ENCODE measurements at regions not wholly inside any gene's neighbourhood (a gene's known extent, or its start where the extent isn't known, plus 50 kb on each side); places are given as distances from the start of the nearest gene placed in this dataset.
"Not testable (repeated sequence)": the region's sequence is repeated elsewhere in the genome, so short reads cannot be mapped to it uniquely, and the experiment has no call there.

- DNase-seq (ENCODE audit: low read depth, low spot score): no peak
Observed at GRCh38 chr22:48718818-48719500, 1108.7 kb downstream of the BRD1 start.

DNA sequence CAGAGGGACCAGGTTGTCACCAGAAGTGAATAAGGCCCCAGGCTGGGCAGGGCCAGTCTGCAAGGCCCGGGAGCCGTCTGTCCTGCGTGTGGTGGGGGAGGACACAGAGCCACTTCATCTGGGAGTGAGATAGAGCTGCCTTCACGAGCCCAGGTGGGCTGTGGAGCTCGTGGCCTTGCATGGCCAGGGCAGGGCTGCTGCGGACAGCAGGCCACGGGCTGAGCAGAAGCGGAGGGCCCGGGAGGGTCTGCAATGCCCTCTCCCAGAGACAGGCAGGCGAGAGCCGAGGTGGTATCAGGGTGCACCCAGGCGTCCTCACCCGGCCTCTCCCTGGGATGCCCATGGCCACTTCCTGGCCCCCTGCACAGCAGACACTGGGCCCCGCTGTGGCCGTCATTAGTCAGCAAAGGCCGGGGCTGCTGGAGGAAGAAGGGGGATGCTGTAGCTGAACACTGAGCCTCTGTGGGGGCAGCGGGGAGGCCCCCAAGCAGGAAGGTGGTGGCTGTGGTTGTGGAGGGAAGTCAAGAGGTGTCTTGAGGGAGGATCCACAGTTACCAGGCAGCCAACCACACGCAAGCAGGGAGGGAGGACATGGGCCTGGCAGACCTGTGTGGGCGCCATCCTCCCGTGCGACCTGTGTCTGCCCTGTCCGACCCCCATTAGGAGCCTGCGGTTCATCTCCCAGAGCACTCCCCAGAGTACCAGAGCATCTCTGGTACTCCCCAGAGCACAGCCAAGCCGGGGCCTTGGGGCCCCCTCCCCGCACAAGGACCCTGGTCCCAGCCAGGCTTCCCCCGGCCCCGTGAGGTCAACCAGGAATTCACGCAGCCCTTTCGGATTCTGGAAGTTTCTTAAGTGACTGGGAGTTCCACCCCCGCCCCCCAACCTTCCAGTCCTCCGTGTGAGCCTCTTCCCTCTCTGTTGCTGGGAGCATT is 1109.5 kb downstream of the BRD1 start:
- DNase-seq (ENCODE audit: low read depth, low spot score): no peak

GRCh38 chr22:48717076-48717810 is 1110.4 kb downstream of the BRD1 start:
- DNase-seq (ENCODE audit: low read depth, low spot score): no peak

- not testable (repeated sequence) for DNase-seq (ENCODE audit: low read depth, low spot score)
Observed at GRCh38 chr22:48716154-48716553, 1111.5 kb downstream of the BRD1 start.

- DNase-seq (ENCODE audit: low read depth, low spot score): no peak
Observed at GRCh38 chr22:48715511-48715910, 1112.2 kb downstream of the BRD1 start.

GRCh38 chr22:48714231-48714630 is 1113.4 kb downstream of the BRD1 start:
- no peak for DNase-seq (ENCODE audit: low read depth, low spot score)

DNA sequence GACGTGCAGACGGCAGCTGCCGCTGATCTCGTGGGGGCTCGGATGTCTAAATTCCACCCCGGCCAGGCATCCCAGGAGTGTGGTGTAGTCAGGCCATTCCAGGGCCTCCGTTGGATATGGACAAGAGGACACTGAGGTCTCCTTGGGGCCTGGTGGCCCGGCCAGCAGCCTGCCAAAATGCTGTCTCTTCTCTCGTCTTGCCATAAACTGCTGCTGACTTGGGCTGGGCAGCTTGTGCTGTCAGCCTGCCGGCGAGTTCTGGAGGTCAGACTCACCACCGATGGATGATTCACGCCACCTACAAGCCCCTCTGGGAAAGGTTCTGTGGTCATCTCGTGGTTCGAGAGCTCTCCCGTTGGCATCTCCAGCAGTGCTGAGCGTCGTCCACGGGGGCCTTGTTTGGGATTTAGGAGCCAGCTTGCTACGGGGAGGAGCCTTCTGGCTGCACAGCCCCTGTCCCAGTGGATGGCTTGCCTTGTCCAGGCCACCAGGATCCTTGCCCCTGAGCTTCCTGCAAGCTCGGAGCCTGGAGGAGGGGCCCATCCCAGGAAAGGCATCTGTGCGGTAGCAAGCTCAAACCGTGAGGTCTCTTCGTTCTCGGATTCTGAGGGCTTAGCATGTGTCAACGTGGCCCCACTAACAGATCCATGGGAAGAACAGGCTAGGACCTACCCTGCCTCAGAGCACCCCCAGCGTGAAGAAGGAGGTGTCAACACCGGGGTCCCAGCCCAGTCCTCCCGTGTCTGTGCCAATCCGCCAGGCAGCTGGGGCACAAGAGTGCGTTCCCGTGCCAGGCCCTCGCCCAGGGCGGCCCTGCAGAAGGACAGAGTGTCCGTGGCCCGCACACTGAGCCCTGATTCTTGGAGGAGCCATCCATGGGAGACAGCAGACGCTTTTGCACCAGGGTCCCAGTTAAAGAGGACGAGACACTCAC is 1114.1 kb downstream of the BRD1 start:
- DNase-seq (ENCODE audit: low read depth, low spot score): no peak

- no peak for DNase-seq (ENCODE audit: low read depth, low spot score)
Observed at GRCh38 chr22:48712558-48713271, 1115.0 kb downstream of the BRD1 start.

DNA sequence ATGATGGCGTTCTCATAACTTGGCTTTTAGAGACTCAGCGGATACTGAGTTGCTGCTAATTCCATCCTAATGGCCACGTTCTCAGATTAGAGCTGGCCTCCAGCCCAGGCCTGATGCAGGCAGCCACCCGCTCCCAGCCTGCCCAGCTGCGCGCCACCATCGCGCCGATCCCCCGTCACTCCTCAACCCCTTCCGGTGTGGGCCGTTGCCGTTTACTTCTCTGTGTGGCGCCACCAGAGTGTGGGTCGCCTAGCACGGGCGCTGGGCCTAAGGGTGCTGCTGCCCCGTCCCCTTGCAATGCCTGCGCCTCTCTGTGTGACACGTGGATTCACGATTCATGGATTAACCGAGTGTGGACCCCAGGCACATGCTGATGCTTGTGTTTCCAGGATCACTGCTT is 1116.0 kb downstream of the BRD1 start:
- no peak for DNase-seq (ENCODE audit: low read depth, low spot score)

- DNase-seq (ENCODE audit: low read depth, low spot score): no peak
Observed at GRCh38 chr22:48711031-48711431, 1116.6 kb downstream of the BRD1 start.

GRCh38 chr22:48710410-48710809 is 1117.3 kb downstream of the BRD1 start:
- no peak for DNase-seq (ENCODE audit: low read depth, low spot score)

GRCh38 chr22:48709976-48710375 is 1117.7 kb downstream of the BRD1 start:
- DNase-seq (ENCODE audit: low read depth, low spot score): no peak

- no peak for DNase-seq (ENCODE audit: low read depth, low spot score)
Observed at GRCh38 chr22:48709453-48709852, 1118.2 kb downstream of the BRD1 start.

GRCh38 chr22:48708558-48709245 is 1119.0 kb downstream of the BRD1 start:
- DNase-seq (ENCODE audit: low read depth, low spot score): no peak

- no peak for DNase-seq (ENCODE audit: low read depth, low spot score)
Observed at GRCh38 chr22:48707763-48708557, 1119.7 kb downstream of the BRD1 start.

DNA sequence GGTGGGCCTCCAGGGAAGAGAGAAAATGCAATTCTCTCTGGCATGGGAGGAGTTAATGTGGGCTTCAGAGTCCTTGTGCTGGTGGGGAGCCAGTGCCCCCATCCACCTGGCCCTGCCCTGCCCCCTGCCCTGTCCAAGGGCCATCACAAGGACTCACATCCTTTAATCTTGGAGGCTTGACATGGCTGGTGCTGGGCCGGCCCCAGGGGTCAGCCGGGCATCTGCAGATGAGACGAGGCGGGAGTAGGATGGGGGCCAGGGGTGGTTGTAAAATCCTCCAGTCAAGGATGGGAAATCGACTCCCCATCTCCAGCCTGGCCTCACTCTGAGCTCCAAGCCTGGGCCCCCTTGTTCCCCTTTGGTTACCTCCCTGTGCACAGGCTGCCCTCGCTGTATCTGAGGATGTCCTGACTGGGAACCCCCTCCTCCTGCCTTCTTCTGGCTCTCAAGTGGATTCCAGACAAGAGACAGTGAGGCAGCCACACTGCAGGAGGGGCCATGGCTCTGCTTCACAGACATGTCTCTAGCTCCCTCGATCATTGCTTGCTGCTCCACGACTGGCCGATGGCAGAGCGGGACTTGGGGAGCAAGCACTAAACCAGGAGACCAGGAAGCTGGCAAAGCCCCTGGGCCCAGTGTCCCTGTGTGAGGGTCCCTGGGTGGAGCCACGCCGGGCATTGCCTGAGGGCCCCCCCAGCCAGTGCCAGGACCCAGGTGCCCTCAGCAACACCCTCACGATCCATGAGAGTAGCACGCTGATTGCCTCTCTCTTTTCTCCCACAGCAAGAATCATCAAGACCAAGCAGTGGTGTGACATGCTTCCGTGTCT is 1120.5 kb downstream of the BRD1 start:
- DNase-seq (ENCODE audit: low read depth, low spot score): no peak

GRCh38 chr22:48705917-48706605 is 1121.6 kb downstream of the BRD1 start:
- DNase-seq (ENCODE audit: low read depth, low spot score): no peak
